ENCODE measurements at regions not wholly inside any gene's neighbourhood (a gene's known extent, or its start where the extent isn't known, plus 50 kb on each side); places are given as distances from the start of the nearest gene placed in this dataset.

DNA sequence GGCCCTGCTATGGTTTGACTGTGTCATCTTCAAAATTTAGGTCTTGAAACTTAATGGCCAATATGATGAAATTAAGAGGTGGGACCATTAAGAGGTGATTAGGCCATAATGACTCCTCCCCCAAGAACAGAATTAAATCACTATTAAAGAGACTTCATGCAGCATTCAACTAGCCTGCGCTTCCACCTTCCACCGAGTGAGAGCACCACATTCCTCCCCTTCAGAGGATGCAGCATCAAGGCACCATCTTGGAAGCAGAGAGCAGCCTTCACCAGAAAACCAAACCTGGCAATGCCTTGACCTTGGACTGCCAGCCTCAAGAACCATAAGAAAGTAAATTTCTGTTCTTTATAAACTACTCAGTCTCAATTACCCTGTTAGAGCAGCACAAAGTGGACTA, 371.1 kb upstream of the NFE2L3 start:
- TF ChIP-seq POLR2AphosphoS5 (IDR thresholded peaks at IDR 0.05; ENCODE audit: low read depth, low read length) (no peak), TAF1 (IDR thresholded peaks at IDR 0.05; ENCODE audit: borderline replicate concordance, low read depth, low read length) (no peak), POLR2A (IDR thresholded peaks at IDR 0.05; ENCODE audit: low read depth, low read length) (no peak)
- FAIRE-seq (no peak), DNase-seq (ENCODE audit: insufficient read length) (no peak)

- FAIRE-seq (no peak), DNase-seq (ENCODE audit: insufficient read length) (no peak)
- no peak for TF ChIP-seq POLR2AphosphoS5 (IDR thresholded peaks at IDR 0.05; ENCODE audit: low read depth, low read length)
- TF ChIP-seq POLR2A (IDR thresholded peaks at IDR 0.05; ENCODE audit: low read depth, low read length), result no peak
- TF ChIP-seq TAF1 (IDR thresholded peaks at IDR 0.05; ENCODE audit: borderline replicate concordance, low read depth, low read length), result no peak
Measured at GRCh38 chr7:25781704-25782103, 370.3 kb upstream of the NFE2L3 start.

GRCh38 chr7:25786936-25787335, 365.1 kb upstream of the NFE2L3 start:
- FAIRE-seq (no peak), DNase-seq (ENCODE audit: insufficient read length) (no peak)
- no peak for TF ChIP-seq POLR2A (IDR thresholded peaks at IDR 0.05; ENCODE audit: low read depth, low read length)
- no peak for TF ChIP-seq TAF1 (IDR thresholded peaks at IDR 0.05; ENCODE audit: borderline replicate concordance, low read depth, low read length)
- no peak for TF ChIP-seq POLR2AphosphoS5 (IDR thresholded peaks at IDR 0.05; ENCODE audit: low read depth, low read length)

- DNase-seq (ENCODE audit: insufficient read length), result no peak
- TF ChIP-seq TAF1 (IDR thresholded peaks at IDR 0.05; ENCODE audit: borderline replicate concordance, low read depth, low read length) (no peak), POLR2A (IDR thresholded peaks at IDR 0.05; ENCODE audit: low read depth, low read length) (no peak), POLR2AphosphoS5 (IDR thresholded peaks at IDR 0.05; ENCODE audit: low read depth, low read length) (no peak)
- no peak for FAIRE-seq
Measured at GRCh38 chr7:25787336-25787735, 364.7 kb upstream of the NFE2L3 start.

DNA sequence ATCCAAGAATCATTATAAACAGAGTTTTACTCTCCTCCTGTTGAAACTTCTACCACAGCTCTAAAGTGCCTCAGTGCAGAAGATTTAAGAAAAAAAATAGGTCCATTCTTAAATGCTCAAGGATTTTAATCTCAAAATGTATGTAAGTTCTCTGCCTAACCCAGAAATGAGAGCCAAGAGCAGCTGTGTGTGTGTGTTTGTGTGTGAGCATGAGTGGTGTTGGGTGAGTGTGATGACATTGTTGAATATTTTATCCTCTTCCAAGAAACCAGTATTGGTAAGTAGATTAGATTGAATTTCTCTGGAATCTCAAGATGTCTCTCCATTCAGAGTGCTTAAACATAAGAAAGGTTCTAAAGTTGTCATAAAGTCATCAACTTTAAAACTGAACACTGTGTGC, 363.6 kb upstream of the NFE2L3 start:
- DNase-seq (ENCODE audit: insufficient read length), result no peak
- TF ChIP-seq POLR2AphosphoS5 (IDR thresholded peaks at IDR 0.05; ENCODE audit: low read depth, low read length) (no peak), POLR2A (IDR thresholded peaks at IDR 0.05; ENCODE audit: low read depth, low read length) (no peak), TAF1 (IDR thresholded peaks at IDR 0.05; ENCODE audit: borderline replicate concordance, low read depth, low read length) (no peak)
- FAIRE-seq, result no peak

DNA sequence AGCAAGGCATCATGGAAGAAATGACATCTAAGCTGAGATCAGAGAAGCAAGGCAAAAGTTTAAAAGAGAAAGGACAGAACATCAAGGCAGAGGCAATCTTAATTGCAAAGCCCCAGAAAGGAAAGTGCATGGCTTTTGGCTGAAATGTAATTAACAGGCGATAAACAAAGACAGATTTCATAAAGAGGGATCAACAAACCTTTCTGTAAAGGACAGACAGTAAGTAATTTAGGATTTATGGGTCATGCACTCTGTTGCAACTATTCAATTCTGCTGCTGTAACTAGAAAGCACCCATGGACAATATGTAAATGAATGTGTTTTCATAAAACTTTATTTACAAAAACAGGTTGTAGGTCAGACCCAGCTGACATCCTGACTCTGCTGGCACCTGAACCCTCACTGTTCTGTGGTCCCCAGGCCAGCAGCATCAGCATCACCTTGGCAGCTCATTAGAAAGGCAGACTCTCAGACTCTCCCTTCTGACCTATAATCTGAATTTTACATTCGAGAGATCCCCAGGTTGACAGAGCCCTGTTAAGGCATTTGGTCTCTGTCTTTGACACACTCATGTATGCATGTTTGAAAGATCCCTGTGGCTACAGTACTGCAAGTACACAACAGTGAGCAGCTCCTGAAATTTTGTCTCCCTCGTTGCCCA, 362.9 kb upstream of the NFE2L3 start:
- DNase-seq (ENCODE audit: insufficient read length) (no peak), FAIRE-seq (no peak)
- TF ChIP-seq TAF1 (IDR thresholded peaks at IDR 0.05; ENCODE audit: borderline replicate concordance, low read depth, low read length) (no peak), POLR2AphosphoS5 (IDR thresholded peaks at IDR 0.05; ENCODE audit: low read depth, low read length) (no peak), POLR2A (IDR thresholded peaks at IDR 0.05; ENCODE audit: low read depth, low read length) (no peak)

DNA sequence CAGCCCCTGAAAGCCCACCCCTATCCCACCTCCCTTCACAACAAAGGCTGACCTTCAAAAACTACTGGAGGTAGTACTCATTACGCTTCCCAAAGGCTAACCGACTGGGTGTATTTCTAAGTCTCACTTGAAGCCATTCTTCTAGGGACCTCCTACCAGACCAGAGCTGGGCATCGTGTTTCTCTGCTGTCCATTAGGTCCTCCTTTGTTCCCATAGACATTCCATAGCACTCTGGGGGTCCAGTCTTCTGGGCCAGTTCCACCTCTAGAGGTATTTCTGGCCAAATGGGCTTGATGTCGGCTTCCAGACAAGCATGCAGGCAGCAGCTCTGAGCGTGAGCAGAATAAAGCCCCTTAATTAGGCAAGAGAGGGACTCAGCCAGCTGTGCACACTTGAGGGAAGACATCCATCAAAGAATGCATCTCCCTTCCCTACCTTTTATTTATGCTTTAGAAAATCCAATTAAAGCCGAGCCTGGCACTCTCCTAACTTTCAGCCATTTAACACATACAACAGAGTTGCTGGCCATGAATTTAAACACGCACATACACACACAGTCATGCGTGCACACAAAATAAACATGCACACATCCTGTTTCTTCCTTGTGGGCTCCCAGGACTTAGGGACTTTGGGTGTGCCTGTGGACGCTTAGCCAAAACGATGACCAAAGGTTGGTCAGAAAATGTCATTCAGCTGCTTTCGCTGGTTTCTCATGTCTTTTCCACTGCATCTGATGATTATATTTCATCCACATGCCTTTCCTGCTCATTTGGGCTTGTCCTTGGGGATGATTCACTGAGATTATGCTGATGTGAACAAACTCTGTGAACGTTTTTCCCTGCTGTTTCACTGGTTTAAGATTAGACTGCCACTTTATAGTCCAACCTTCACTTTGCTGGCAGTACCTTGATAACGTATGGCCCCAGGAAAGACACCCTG, 362.0 kb upstream of the NFE2L3 start:
- TF ChIP-seq POLR2AphosphoS5 (IDR thresholded peaks at IDR 0.05; ENCODE audit: low read depth, low read length), result no peak
- no peak for TF ChIP-seq POLR2A (IDR thresholded peaks at IDR 0.05; ENCODE audit: low read depth, low read length)
- no peak for TF ChIP-seq TAF1 (IDR thresholded peaks at IDR 0.05; ENCODE audit: borderline replicate concordance, low read depth, low read length)
- no peak for FAIRE-seq
- DNase-seq (ENCODE audit: insufficient read length), result no peak

DNA sequence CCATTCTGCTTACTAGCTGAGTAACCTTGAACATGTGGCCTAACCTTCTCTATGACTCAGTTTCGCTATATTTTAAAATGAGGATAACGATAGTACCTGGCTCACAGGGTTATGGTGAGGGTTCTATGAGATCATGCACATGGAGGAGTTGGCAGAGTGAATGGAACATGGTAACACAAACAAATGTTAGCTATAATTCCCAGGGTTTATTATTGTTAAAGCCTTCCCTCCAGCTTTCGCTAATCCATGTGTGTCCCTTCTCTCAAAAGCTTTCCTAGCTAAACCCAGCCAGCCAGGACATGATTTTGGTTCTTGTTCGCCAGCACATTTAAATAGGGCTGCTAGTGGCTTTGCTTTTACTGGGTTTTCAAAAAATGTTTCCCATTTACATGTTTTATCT, 361.0 kb upstream of the NFE2L3 start:
- TF ChIP-seq POLR2A (IDR thresholded peaks at IDR 0.05; ENCODE audit: low read depth, low read length) (no peak), POLR2AphosphoS5 (IDR thresholded peaks at IDR 0.05; ENCODE audit: low read depth, low read length) (no peak), TAF1 (IDR thresholded peaks at IDR 0.05; ENCODE audit: borderline replicate concordance, low read depth, low read length) (no peak)
- DNase-seq (ENCODE audit: insufficient read length) (no peak), FAIRE-seq (no peak)

GRCh38 chr7:25792586-25792985, 359.4 kb upstream of the NFE2L3 start:
- FAIRE-seq, result no peak
- no peak for DNase-seq (ENCODE audit: insufficient read length)
- no peak for TF ChIP-seq POLR2A (IDR thresholded peaks at IDR 0.05; ENCODE audit: low read depth, low read length)
- TF ChIP-seq TAF1 (IDR thresholded peaks at IDR 0.05; ENCODE audit: borderline replicate concordance, low read depth, low read length), result no peak
- TF ChIP-seq POLR2AphosphoS5 (IDR thresholded peaks at IDR 0.05; ENCODE audit: low read depth, low read length), result no peak

DNA sequence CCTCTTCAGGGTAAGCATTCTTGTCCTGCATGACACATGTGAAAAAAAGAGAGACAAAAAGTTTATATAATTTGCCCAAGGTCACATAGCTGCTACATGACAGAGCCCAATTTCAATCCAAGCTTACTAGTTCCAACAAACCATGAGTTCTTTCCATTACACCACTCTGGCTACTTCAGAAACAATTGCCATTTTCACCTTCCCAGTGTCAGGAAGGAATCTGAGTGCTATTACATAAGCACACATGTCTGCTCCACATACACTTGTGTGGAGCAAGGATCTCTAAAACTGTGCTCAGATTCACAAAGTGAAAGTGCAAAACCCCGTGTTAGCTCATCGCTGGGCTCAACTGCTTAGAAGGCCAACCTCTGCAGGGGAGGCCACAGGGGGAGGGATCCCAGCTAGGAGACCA, 356.2 kb upstream of the NFE2L3 start:
- DNase-seq (ENCODE audit: insufficient read length), result no peak
- no peak for FAIRE-seq
- TF ChIP-seq TAF1 (IDR thresholded peaks at IDR 0.05; ENCODE audit: borderline replicate concordance, low read depth, low read length), result no peak
- TF ChIP-seq POLR2AphosphoS5 (IDR thresholded peaks at IDR 0.05; ENCODE audit: low read depth, low read length), result no peak
- TF ChIP-seq POLR2A (IDR thresholded peaks at IDR 0.05; ENCODE audit: low read depth, low read length), result no peak

DNA sequence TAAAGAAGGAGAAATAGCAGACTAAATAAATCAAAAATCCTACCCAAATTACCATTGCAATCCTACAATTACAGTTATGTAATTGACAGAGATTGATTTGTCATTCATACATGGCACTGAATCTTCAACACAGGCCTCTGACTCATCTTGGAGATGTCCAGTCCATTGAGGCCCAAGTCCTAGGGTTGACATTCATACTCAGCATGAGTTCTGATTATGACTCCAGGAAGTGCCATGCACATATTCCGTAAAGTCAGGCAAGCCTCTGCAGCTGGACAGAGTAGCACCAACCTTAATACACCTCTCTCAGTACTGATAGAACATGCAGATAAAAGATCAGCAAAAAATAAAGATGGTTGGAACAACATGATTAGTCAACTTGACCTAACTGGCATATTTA, 353.7 kb upstream of the NFE2L3 start:
- FAIRE-seq, result no peak
- TF ChIP-seq POLR2AphosphoS5 (IDR thresholded peaks at IDR 0.05; ENCODE audit: low read depth, low read length) (no peak), TAF1 (IDR thresholded peaks at IDR 0.05; ENCODE audit: borderline replicate concordance, low read depth, low read length) (no peak), POLR2A (IDR thresholded peaks at IDR 0.05; ENCODE audit: low read depth, low read length) (no peak)
- DNase-seq (ENCODE audit: insufficient read length), result no peak

DNA sequence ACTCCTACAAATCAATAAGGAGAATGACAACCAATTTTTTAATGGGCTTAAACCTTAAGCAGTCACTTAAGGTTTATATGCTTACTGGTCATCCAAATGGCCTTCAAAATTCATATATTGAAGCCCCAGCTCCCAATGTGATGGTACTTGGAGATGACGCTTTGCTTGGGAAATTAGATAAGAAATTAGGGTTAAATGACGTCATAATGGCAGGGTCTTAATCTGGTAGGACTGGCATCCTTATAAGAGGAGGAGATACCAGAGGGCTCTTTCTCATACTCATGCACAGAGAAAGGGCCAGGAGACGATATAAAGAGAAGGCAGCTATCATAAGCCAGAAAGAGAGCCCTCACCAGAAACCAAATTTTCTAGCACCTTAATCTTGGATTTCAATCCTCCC, 350.8 kb upstream of the NFE2L3 start:
- DNase-seq (ENCODE audit: insufficient read length) (no peak), FAIRE-seq (no peak)
- TF ChIP-seq TAF1 (IDR thresholded peaks at IDR 0.05; ENCODE audit: borderline replicate concordance, low read depth, low read length) (no peak), POLR2A (IDR thresholded peaks at IDR 0.05; ENCODE audit: low read depth, low read length) (no peak), POLR2AphosphoS5 (IDR thresholded peaks at IDR 0.05; ENCODE audit: low read depth, low read length) (no peak)
